HG03520 (cell line): ENCODE measurements at regions not wholly inside any gene's neighbourhood (a gene's known extent, or its start where the extent isn't known, plus 50 kb on each side); places are given as distances from the start of the nearest gene placed in this dataset.
"Not testable (repeated sequence)": the region's sequence is repeated elsewhere in the genome, so short reads cannot be mapped to it uniquely, and the experiment has no call there.

Experiments used
- ATAC-seq: cut with Tn5 transposase; IDR thresholded peaks from one replicate; pipeline ENCODE4 v1.9.1; 2021; ENCODE audit warnings: mild to moderate bottlenecking, moderate library complexity; ENCODE audit not compliant: unreplicated experiment

DNA sequence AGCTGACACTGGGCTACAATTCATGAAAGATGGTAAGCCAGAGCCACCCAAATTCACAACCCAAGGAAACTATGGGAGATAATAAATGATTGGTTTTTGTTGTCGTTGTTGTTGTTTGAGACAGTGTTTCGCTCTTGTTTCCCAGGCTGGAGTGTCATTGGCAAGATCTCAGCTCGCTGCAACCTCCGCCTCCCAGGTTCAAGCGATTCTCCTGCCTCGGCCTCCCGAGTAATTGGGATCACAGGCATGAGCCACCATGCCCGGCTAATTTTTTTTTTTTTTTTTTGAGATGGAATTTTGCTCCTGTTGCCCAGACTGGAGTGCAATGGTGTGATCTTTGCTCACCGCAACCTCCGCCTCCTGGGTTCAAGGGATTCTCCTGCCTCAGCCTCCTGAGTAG is 65.9 kb upstream of the METTL9 start:
- not testable (repeated sequence) for ATAC-seq

DNA sequence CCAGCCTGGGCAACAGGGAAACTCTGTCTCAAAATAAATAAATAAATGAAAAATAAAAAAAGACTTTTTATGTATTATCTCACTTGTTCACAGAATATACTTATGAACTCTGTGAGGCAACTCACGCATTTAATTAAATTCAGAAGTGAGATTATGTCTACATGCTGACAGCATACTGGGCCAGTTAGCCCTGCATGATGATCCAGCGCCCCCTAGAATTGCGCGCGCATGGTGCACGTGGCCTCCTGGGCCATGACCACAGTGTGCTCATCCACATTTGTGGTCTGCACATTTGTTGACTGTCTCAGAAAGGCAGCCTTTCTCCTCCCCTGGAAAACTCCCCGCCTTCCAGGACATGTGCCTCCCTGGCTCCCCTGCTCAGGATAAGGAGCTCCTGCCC is 64.8 kb upstream of the METTL9 start:
- ATAC-seq, result not testable (repeated sequence)

DNA sequence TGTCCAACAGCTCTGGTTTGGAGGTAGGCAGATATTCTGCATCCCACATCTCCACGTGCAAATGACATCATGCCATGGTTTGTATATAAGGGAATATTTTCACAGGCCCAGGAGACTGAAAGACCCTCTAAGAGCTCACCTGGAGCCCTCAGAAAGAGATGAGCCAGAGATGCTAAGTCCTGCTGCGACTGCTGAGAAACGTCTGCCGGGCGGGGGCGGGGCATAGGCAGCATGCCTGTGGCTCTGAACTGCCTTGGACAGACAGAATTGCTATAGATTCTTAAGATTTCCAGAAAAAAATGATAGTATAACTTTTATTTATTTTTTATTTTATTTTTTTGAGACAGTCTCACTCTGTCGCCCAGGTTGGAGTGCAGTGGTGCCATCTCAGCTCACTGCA is 64.2 kb upstream of the METTL9 start:
- ATAC-seq, result not testable (repeated sequence)

DNA sequence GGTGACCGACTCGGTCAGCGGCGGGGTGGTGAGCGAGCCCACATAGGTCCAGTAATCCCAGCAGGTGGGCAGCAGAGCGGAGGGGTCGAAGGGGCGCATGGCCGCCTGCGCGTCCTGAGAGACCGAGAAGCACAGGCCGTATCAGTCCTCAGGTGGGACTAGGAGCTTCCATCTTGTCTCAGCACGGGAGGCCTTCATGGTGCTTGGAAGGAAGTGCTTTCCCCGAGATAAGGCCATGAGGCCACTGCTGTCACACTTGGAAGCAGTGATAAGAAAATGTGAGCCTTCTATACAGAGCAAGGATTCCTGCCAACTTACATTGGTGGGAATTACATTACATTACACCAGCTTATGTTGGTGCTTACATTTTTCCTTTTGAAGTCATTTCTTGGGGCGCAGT is 62.6 kb upstream of the METTL9 start:
- not testable (repeated sequence) for ATAC-seq

DNA sequence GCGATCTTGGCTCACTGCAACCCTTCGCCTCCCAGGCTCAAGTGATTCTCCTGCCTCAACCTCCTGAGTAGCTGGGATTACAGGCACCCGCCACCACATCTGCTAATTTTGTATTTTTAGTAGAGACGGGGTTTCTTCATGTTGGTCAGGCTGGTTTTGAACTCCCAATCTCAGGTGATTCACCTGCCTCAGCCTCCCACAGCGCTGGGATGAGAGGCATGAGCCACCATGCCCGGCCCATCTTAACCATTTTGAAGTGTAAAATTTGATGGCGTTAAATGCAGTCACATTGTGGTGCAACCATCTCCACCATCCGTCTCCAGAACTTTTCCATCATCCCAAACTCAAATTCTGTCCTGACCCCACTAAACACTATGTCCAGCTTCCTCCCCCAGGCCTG is 61.8 kb upstream of the METTL9 start:
- ATAC-seq, result not testable (repeated sequence)

DNA sequence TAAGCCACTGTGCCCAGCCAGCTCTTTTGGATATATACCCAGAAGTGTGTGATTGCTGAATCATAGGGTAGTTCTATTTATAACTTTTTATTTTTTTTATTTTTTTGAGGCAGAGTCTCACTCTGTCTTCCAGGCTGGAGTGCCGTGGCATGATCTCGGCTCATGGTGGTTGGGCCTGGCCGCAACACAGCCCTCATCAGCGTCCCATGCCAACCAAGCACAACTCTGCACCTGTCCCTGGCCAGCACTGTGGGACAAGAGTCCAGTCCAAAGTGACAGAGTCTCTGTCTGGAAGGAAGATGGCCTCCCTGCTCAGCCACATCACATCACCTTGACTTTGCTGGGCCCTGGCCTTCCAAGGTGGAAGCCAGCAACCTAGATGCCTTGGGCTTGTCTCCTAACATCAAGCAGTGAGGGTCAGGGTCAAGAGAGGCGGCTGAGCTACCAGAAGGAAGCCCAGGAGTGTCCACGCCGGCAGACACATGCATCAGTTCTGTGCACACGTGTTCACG is 60.2 kb upstream of the METTL9 start:
- ATAC-seq, result not testable (repeated sequence)

DNA sequence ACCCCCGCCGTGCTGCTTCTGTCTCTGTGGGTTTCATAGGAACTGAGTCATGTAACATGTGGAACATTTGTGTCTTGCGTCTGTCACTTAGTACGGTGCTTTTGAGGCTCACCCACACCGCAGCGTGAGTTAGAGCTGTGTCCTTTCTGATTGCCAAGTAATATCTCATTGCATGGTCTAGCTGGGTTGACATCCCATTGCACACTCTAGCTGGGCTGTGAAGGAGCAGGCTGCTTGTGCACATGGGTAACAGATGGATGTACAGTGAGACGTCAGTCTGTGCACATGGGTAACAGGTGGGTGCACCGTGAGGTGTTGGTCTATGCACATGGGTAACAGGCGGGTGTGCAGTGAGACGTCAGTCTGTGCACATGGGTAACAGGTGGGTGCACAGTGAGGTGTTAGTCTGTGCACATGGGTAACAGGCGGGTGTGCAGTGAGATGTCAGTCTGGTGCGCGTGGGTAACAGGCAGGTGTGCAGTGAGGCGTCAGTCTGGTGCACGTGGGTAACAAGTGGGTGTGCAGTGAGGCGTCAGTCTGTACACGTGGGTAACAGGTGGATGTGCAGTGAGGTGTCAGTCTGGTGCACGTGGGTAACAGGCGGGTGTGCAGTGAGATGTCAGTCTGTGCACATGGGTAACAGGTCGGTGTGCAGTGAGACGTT is 58.5 kb upstream of the METTL9 start:
- peak; percentile 51 for ATAC-seq

DNA sequence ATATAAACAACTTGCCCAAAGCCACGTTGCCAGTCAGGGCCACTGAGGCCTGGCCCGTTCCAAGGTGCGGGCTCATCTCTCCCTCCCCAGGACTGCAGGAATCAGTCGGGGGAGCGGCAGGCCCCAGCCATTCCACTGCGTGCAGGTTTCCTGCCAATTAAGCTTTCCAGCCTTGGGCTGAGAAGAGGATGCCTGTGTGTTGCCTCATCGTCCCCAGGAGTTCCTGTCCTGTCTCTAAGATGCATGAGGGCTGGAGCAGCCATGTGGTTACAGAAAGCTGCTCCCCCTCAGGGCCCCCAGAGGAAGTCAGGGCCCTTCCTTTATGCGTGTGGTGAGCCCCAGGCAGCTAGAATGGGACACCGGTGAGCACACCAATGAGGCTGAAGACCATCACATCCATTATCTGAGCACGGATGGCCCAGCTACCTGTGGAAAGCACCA is 57.7 kb upstream of the METTL9 start:
- peak; percentile 35 for ATAC-seq

DNA sequence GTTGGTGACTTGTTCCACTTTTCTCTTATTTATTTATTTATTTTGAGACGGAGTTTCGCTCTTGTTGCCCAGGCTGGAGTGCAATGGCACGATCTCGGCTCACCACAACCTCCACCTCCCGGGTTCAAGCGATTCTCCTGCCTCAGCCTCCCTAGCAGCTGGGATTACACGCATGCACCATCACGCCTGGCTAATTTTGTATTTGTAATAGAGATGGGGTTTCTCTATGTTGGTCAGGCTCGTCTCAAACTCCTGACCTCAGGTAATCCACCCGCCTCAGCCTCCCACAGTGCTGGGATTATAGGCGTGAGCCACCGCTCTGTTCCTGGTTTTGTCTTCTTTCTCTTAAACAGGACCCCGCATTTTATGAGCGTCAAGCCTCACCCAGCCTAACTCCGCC is 57.3 kb upstream of the METTL9 start:
- ATAC-seq, result not testable (repeated sequence)

DNA sequence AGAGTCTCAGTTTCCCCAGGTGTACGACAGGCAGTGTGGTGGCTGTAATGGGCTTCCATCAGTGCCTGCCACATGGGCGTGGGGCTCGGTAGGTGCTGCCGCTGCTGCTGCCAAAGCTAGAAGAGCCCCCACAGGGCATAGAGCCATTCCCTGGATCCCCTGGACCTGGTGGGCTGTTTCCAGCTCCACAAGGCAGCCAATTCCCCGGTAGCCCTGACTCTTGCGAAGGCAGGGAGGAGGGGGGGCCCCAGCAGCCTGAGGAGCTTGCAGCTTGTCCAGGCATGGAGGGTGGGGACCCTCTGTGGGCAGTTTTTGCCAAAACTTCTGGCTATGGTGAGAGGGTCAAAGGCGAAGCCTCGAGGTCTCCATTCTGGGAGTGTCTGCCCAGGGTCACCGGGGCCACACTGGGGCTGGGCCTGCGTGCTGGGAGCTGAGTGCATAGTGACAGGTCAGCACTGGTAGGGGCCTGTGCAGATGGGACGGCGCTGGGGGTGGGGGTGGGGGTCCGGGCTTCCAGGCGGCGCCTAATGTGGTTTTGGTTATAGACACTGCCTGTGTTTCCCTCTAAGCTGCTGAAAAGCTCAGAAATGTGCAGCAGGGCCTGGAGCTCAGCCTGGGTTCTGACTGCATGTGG is 56.8 kb upstream of the METTL9 start:
- not testable (repeated sequence) for ATAC-seq

DNA sequence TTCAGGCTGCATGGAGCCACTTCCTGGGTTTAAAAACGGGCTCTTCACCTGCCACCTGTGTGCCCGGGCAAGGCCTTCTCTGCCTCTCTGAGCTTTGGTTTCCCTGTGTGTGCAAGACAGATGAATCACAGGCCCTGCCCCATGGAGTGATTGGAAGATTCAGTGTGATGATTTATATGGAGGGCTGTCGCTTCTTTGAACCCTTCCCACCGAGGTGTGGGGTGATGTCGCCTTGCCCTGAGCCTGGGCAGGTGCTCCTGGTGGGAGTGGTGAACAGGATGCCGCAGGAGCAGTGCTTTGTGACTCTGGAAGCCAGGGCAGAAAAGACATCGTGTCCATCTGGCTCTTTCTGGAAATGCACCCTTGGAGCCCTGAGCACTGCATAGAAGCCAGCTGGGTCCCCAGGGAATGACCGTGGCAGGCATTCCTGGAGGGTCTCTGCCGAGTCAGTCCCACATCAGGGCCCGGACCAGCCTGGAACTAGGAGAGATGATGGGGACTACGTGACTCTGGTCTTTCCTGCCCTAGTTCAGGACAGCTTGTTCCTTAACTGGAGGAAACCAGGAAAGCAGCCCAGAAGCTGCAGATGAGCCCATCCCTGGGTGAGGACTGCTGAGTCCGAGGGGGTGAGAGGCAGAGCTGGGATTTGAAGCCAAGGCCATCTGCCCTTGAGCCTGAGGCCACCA is 56.1 kb upstream of the METTL9 start:
- ATAC-seq, result not testable (repeated sequence)

DNA sequence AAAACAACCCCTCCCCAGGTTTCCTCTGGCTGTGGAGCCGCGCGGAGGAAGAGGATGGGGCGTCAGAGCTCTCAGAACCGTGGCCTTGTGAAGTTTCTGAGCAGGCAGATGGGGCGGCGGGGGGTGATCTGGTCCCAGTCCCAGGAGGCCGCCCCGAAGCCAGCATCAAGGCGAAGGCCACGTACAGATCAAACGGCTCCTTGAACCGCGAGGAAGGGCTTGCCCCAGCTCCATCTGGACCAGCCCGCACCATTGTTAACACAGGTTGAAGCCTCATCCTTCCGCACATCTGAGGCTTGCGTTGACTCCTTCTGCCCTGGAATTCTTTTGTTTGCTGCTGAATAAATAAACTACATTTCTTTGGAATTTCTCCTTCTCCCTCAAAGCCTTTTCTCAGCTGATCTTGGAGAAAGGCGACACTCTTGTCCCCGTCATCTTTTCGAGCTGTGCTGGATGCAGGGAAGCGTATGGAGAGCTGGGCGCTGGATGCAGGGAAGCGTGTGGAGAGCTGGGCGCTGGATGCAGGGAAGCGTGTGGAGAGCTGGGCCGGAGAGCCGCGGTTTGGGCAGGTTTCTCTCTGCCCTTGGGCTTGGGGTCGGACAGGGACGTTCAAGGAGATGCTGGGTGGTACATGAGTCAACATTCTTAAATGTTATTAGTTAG is 53.6 kb upstream of the METTL9 start:
- not testable (repeated sequence) for ATAC-seq

DNA sequence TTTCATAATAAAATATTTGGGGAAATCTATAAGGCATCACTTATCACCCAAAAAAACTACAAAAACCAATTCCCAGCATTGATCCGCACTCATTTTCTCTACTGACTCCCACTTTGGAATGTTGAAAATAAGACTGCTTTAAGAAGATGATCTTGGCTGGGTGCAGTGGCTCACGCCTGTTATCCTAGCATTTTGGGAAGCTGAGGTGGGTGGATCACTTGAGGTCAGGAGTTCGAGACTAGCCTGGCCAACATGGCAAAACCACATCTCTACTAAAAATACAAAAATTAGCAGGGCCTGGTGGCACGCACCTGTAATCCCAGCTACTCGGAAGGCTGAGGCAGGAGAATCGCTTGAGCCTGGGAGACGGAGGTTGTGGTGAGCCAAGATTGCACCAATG is 50.0 kb upstream of the METTL9 start:
- ATAC-seq, result not testable (repeated sequence)
